ENCODE measurements at regions not wholly inside any gene's neighbourhood (a gene's known extent, or its start where the extent isn't known, plus 50 kb on each side); places are given as distances from the start of the nearest gene placed in this dataset.

- no peak for TF ChIP-seq POLR2A (IDR thresholded peaks at IDR 0.05; ENCODE audit: insufficient read depth in 1 of 2, low read depth in 2 of 2, low read length in 2 of 2)
- TF ChIP-seq ARNTL (CRISPR knock-in tag; IDR thresholded peaks at IDR 0.05): no peak
- TF ChIP-seq GPN1 (CRISPR knock-in tag; IDR thresholded peaks at IDR 0.05; ENCODE audit: borderline replicate concordance): no peak
- no peak for TF ChIP-seq ZHX1 (CRISPR knock-in tag; IDR thresholded peaks at IDR 0.05; ENCODE audit: low read depth)
- no peak for TF ChIP-seq NR2C2 (CRISPR knock-in tag; IDR thresholded peaks at IDR 0.05; ENCODE audit: borderline replicate concordance)
- no peak for TF ChIP-seq CTCF (CRISPR knock-in tag; IDR thresholded peaks at IDR 0.05)
- TF ChIP-seq PTBP1 (IDR thresholded peaks at IDR 0.05; ENCODE audit: low read depth, low read length, poor library complexity, severe bottlenecking): no peak
- TF ChIP-seq NRL (CRISPR knock-in tag; IDR thresholded peaks at IDR 0.05; ENCODE audit: borderline replicate concordance): no peak
- TF ChIP-seq TBP (CRISPR knock-in tag; IDR thresholded peaks at IDR 0.05): no peak
- no peak for TF ChIP-seq DNMT1 (CRISPR knock-in tag; IDR thresholded peaks at IDR 0.05)
- no peak for TF ChIP-seq ARID2 (CRISPR knock-in tag; IDR thresholded peaks at IDR 0.05; ENCODE audit: borderline replicate concordance)
- no peak for TF ChIP-seq MAX (IDR thresholded peaks at IDR 0.05)
- no peak for TF ChIP-seq EZH2 (conservative IDR thresholded peaks at IDR 0.05; ENCODE audit: low read depth, low read length)
These were observed 95.6 kb upstream of the ZNF608 start for GRCh38 chr5:124841829-124842712.

Data from HepG2 (cell line).